ENCODE measurements at regions not wholly inside any gene's neighbourhood (a gene's known extent, or its start where the extent isn't known, plus 50 kb on each side); places are given as distances from the start of the nearest gene placed in this dataset.

DNA sequence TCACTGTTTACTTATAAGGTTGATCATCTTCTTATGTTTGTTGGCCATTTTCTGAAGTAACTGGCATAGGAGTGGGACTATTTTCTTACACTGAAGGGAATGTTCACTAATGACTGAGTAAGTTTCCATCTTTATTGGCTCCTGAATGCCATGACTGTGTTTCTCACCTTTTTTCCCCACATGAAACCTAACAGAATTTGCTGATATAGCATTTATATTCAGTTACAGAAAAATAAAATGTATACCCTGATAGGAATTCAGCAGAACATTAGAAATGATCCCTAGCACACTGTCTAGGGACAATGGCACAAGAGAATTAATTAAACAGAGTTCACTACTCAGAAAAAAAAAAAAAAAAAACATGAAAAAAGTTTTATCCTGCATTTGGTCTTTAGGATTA lies 1465.1 kb upstream of the C9orf72 start:
- TF ChIP-seq, protein P1, sequence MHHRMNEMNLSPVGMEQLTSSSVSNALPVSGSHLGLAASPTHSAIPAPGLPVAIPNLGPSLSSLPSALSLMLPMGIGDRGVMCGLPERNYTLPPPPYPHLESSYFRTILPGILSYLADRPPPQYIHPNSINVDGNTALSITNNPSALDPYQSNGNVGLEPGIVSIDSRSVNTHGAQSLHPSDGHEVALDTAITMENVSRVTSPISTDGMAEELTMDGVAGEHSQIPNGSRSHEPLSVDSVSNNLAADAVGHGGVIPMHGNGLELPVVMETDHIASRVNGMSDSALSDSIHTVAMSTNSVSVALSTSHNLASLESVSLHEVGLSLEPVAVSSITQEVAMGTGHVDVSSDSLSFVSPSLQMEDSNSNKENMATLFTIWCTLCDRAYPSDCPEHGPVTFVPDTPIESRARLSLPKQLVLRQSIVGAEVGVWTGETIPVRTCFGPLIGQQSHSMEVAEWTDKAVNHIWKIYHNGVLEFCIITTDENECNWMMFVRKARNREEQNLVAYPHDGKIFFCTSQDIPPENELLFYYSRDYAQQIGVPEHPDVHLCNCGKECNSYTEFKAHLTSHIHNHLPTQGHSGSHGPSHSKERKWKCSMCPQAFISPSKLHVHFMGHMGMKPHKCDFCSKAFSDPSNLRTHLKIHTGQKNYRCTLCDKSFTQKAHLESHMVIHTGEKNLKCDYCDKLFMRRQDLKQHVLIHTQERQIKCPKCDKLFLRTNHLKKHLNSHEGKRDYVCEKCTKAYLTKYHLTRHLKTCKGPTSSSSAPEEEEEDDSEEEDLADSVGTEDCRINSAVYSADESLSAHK (CRISPR knock-in tag; IDR thresholded peaks at IDR 0.05; ENCODE audit: borderline replicate concordance): no peak
- no peak for TF ChIP-seq ZNF614 (CRISPR knock-in tag; IDR thresholded peaks at IDR 0.05; ENCODE audit: borderline replicate concordance)
- TF ChIP-seq, protein P2, sequence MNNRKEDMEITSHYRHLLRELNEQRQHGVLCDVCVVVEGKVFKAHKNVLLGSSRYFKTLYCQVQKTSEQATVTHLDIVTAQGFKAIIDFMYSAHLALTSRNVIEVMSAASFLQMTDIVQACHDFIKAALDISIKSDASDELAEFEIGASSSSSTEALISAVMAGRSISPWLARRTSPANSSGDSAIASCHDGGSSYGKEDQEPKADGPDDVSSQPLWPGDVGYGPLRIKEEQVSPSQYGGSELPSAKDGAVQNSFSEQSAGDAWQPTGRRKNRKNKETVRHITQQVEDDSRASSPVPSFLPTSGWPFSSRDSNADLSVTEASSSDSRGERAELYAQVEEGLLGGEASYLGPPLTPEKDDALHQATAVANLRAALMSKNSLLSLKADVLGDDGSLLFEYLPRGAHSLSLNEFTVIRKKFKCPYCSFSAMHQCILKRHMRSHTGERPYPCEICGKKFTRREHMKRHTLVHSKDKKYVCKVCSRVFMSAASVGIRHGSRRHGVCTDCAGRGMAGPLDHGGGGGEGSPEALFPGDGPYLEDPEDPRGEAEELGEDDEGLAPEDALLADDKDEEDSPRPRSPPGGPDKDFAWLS (CRISPR knock-in tag; IDR thresholded peaks at IDR 0.05; ENCODE audit: borderline replicate concordance): no peak
- TF ChIP-seq ELF4 (CRISPR knock-in tag; IDR thresholded peaks at IDR 0.05; ENCODE audit: borderline replicate concordance): no peak
- TF ChIP-seq SIN3A (IDR thresholded peaks at IDR 0.05; ENCODE audit: borderline replicate concordance, low read depth, low read length): no peak
- TF ChIP-seq POLR2AphosphoS5 (IDR thresholded peaks at IDR 0.05; ENCODE audit: low read depth, low read length): no peak
- TF ChIP-seq, protein P3, sequence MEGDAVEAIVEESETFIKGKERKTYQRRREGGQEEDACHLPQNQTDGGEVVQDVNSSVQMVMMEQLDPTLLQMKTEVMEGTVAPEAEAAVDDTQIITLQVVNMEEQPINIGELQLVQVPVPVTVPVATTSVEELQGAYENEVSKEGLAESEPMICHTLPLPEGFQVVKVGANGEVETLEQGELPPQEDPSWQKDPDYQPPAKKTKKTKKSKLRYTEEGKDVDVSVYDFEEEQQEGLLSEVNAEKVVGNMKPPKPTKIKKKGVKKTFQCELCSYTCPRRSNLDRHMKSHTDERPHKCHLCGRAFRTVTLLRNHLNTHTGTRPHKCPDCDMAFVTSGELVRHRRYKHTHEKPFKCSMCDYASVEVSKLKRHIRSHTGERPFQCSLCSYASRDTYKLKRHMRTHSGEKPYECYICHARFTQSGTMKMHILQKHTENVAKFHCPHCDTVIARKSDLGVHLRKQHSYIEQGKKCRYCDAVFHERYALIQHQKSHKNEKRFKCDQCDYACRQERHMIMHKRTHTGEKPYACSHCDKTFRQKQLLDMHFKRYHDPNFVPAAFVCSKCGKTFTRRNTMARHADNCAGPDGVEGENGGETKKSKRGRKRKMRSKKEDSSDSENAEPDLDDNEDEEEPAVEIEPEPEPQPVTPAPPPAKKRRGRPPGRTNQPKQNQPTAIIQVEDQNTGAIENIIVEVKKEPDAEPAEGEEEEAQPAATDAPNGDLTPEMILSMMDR (CRISPR knock-in tag; IDR thresholded peaks at IDR 0.05): no peak
- TF ChIP-seq ZFP90 (CRISPR knock-in tag; IDR thresholded peaks at IDR 0.05; ENCODE audit: borderline replicate concordance): no peak
- TF ChIP-seq HMG20B (CRISPR knock-in tag; conservative IDR thresholded peaks at IDR 0.05): no peak
- TF ChIP-seq, protein P4, sequence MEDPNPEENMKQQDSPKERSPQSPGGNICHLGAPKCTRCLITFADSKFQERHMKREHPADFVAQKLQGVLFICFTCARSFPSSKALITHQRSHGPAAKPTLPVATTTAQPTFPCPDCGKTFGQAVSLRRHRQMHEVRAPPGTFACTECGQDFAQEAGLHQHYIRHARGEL (CRISPR knock-in tag; IDR thresholded peaks at IDR 0.05): no peak
- TF ChIP-seq, protein P5, sequence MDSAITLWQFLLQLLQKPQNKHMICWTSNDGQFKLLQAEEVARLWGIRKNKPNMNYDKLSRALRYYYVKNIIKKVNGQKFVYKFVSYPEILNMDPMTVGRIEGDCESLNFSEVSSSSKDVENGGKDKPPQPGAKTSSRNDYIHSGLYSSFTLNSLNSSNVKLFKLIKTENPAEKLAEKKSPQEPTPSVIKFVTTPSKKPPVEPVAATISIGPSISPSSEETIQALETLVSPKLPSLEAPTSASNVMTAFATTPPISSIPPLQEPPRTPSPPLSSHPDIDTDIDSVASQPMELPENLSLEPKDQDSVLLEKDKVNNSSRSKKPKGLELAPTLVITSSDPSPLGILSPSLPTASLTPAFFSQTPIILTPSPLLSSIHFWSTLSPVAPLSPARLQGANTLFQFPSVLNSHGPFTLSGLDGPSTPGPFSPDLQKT (CRISPR knock-in tag; IDR thresholded peaks at IDR 0.05; ENCODE audit: borderline replicate concordance): no peak
- TF ChIP-seq BHLHE40 (IDR thresholded peaks at IDR 0.05; ENCODE audit: low read length): no peak
- TF ChIP-seq RFX5 (IDR thresholded peaks at IDR 0.05; ENCODE audit: low read depth, low read length): no peak
